GM18519 (cell line): ENCODE measurements at regions not wholly inside any gene's neighbourhood (a gene's known extent, or its start where the extent isn't known, plus 50 kb on each side); places are given as distances from the start of the nearest gene placed in this dataset.
"Not testable (repeated sequence)": the region's sequence is repeated elsewhere in the genome, so short reads cannot be mapped to it uniquely, and the experiment has no call there.

ENCODE experiments used
- ATAC-seq: cut with Tn5 transposase; IDR thresholded peaks from one replicate; pipeline ENCODE4 v1.9.1; 2021; ENCODE audit warnings: mild to moderate bottlenecking, moderate library complexity; ENCODE audit not compliant: unreplicated experiment, low FRiP score

GRCh38 chr11:92462821-92463220, 238.2 kb downstream of the FAT3 start:
- no peak for ATAC-seq

GRCh38 chr11:92464822-92465221, 240.2 kb downstream of the FAT3 start:
- no peak for ATAC-seq

- not testable (repeated sequence) for ATAC-seq
Measured at GRCh38 chr11:92465410-92465809, 240.8 kb downstream of the FAT3 start.

GRCh38 chr11:92473736-92474135, 249.1 kb downstream of the FAT3 start:
- no peak for ATAC-seq

- no peak for ATAC-seq
Measured at GRCh38 chr11:92475316-92475715, 250.7 kb downstream of the FAT3 start.

- no peak for ATAC-seq
Measured at GRCh38 chr11:92475819-92476218, 251.2 kb downstream of the FAT3 start.

GRCh38 chr11:92477686-92478085, 253.1 kb downstream of the FAT3 start:
- ATAC-seq: no peak

- no peak for ATAC-seq
Measured at GRCh38 chr11:92480499-92480898, 255.9 kb downstream of the FAT3 start.

GRCh38 chr11:92482492-92483060, 258.0 kb downstream of the FAT3 start:
- ATAC-seq: no peak

- ATAC-seq: no peak
Measured at GRCh38 chr11:92484570-92484969, 260.0 kb downstream of the FAT3 start.

- no peak for ATAC-seq
Measured at GRCh38 chr11:92489826-92490399, 265.3 kb downstream of the FAT3 start.

- ATAC-seq: no peak
Measured at GRCh38 chr11:92492372-92492771, 267.8 kb downstream of the FAT3 start.

- no peak for ATAC-seq
Measured at GRCh38 chr11:92495107-92495793, 270.6 kb downstream of the FAT3 start.

- ATAC-seq: no peak
Measured at GRCh38 chr11:92500453-92500852, 275.8 kb downstream of the FAT3 start.

GRCh38 chr11:92501066-92501739, 276.6 kb downstream of the FAT3 start:
- ATAC-seq: no peak

- ATAC-seq: no peak
Measured at GRCh38 chr11:92504004-92504403, 279.4 kb downstream of the FAT3 start.

- no peak for ATAC-seq
Measured at GRCh38 chr11:92504534-92504933, 279.9 kb downstream of the FAT3 start.

GRCh38 chr11:92505689-92506088, 281.1 kb downstream of the FAT3 start:
- no peak for ATAC-seq

GRCh38 chr11:92506809-92507336, 282.3 kb downstream of the FAT3 start:
- no peak for ATAC-seq

- no peak for ATAC-seq
Measured at GRCh38 chr11:92510591-92510990, 286.0 kb downstream of the FAT3 start.

- no peak for ATAC-seq
Measured at GRCh38 chr11:92511522-92512203, 287.0 kb downstream of the FAT3 start.
